Skeletal muscle satellite cell (primary cell): ENCODE measurements at regions not wholly inside any gene's neighbourhood (a gene's known extent, or its start where the extent isn't known, plus 50 kb on each side); places are given as distances from the start of the nearest gene placed in this dataset.
A peak's percentile ranks its signal among the peaks of the same experiment; 100 is the strongest.

Experiments used
- H3K27me3 ChIP-seq: 2 replicates; pipeline ENCODE4 v1.7.0; 2013; ENCODE audit warnings: low read length; ENCODE audit not compliant: control insufficient read depth, insufficient read depth
- H3K36me3 ChIP-seq: 2 replicates; pipeline ENCODE4 v1.7.0; 2013; ENCODE audit warnings: mild to moderate bottlenecking, control low read depth, low read length; ENCODE audit not compliant: insufficient read depth
- H3K4me1 ChIP-seq: 2 replicates; pipeline ENCODE4 v1.7.0; 2013; ENCODE audit warnings: low read length; ENCODE audit not compliant: control insufficient read depth, insufficient read depth
- H3K4me2 ChIP-seq: 2 replicates; pipeline ENCODE4 v1.7.0; 2013; ENCODE audit warnings: mild to moderate bottlenecking, low read length
- H3K4me3 ChIP-seq: 2 replicates; pipeline ENCODE4 v1.7.0; 2013; ENCODE audit warnings: low read length
- H3K9ac ChIP-seq: 2 replicates; pipeline ENCODE4 v1.7.0; 2013; ENCODE audit warnings: mild to moderate bottlenecking, low read depth, low read length, moderate library complexity
- H3K9me3 ChIP-seq: replicated peaks from 2 replicates; pipeline ENCODE4 v1.7.0; 2013; ENCODE audit warnings: mild to moderate bottlenecking, control low read depth, low read length

DNA sequence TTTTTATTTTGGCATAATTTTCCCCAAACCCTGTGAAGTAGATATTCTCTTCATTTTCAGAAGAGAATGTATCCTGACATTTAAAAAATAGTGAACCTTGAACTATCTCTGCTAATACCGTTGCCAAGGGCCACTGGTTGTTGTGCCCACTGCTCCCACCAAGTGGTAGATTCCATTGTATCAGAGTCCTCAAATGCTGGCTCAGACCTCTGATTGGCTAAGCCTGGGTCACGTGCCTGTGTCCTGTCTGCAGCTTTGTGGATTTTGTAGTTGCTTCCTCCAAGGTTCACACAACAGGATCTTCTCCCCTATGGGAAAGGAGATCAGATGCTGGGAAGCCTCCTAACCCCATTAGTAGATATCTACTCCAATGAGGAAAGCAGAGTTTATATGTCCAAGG, 104.8 kb upstream of the CASK start:
- Histone ChIP-seq H3K36me3 (no peaks in the 10 kb centered on the region), H3K27me3 (peaks cover 5% of the 10 kb centered on the region), H3K9me3 (no peaks in the 10 kb centered on the region), H3K4me3 (no peak overlapping the region), H3K4me2 (no peak overlapping the region), H3K4me1 (no peaks in the 10 kb centered on the region), H3K9ac (no peak overlapping the region)

DNA sequence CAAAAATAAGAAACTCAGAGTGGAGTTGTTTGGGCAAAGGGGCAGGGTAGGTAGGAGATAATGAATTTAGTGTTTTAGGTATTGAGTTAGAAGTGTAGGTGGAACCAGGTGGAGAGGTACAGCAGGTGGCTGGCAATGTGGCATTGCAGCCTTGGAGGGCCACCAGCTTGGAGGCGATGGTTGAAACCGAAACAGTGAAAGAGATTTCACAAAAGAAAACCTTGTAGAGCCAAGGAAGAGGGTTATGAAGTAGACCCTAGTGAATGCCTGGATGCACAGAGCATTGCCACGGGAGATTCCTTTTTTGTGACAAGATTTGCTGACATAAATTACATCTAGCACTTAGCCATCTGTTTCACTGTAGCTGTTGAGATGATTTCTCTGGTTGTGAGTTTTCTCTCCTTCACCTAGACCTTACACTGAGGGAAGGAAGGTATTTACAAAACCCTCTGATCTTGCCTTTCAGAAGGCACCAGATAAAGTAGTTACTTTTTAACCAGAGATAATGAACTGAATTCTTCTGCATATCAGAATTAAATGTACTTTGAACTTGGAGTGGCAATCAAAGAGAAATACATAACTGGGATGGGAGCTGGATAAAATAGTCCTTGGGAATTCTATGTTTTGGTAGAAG, 104.1 kb upstream of the CASK start:
- H3K4me2 ChIP-seq, result no peak overlapping the region
- no peaks in the 10 kb centered on the region for H3K4me1 ChIP-seq
- peaks cover 5% of the 10 kb centered on the region for H3K27me3 ChIP-seq
- H3K9me3 ChIP-seq, result no peaks in the 10 kb centered on the region
- no peaks in the 10 kb centered on the region for H3K36me3 ChIP-seq
- no peak overlapping the region for H3K9ac ChIP-seq
- no peak overlapping the region for H3K4me3 ChIP-seq

DNA sequence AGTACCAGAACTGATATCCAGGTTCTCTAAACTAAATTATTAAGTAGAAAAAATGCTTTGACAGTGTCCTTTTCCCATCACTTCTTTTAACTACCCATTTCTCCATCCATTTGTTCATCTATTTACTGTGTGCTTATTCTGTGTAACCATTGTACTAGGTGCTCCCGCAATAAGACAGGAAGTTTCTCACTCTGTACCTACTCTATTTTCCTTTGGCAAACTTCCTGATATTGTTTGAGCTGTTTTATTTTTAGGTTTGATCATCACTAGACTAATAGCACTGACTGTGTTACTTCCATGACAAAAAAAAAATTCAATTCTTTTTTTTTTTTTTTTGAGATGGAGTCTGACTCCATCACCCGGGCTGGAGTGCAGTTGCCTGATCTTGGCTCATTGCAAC, 102.5 kb upstream of the CASK start:
- Histone ChIP-seq H3K9ac (no peak overlapping the region), H3K36me3 (no peaks in the 10 kb centered on the region), H3K9me3 (no peaks in the 10 kb centered on the region), H3K4me3 (no peak overlapping the region), H3K27me3 (peaks cover 5% of the 10 kb centered on the region), H3K4me2 (no peak overlapping the region), H3K4me1 (no peaks in the 10 kb centered on the region)

DNA sequence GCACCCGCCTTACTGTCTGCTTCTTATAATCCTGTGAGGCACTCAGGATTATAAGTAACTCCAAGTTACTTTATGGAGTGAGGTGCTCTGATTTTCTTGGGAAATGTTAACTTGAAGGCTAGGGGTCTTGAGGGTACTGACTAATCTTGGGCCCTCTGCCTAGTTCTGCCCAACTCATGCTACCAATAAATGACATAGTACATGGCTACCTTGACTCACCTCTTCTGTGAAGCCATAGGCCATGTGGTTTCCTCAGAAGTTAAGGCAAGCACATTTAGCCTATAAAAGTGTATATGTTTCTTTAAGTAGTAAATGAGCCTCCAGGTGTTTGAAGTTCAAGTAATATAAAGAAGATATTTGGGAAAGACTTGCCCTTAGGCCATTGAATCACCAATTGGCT, 99.8 kb upstream of the CASK start:
- Histone ChIP-seq H3K36me3 (no peaks in the 10 kb centered on the region), H3K4me2 (no peak overlapping the region), H3K4me1 (no peaks in the 10 kb centered on the region), H3K4me3 (no peak overlapping the region), H3K9ac (no peak overlapping the region), H3K9me3 (no peaks in the 10 kb centered on the region), H3K27me3 (peaks cover 5% of the 10 kb centered on the region)

DNA sequence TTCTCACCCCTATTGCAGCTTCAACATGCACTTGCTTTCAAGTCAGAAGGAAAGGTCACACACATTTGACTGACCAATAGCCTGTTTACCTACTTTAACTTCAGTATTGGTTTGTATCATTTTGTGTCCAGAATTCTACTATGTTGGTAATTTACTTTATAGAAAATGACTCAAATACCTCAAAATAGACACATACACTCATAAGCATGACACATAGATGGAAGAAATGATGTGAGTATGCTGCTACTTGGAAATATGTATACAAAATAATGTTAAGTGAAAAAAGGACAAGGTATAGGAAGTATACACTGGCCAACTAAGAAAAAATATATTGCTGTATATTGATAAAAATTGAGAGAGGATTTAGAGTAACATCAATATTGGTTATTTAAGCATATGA, 98.8 kb upstream of the CASK start:
- Histone ChIP-seq H3K4me1 (no peaks in the 10 kb centered on the region), H3K9ac (no peak overlapping the region), H3K27me3 (peaks cover 5% of the 10 kb centered on the region), H3K9me3 (no peaks in the 10 kb centered on the region), H3K4me2 (no peak overlapping the region), H3K4me3 (no peak overlapping the region), H3K36me3 (no peaks in the 10 kb centered on the region)

DNA sequence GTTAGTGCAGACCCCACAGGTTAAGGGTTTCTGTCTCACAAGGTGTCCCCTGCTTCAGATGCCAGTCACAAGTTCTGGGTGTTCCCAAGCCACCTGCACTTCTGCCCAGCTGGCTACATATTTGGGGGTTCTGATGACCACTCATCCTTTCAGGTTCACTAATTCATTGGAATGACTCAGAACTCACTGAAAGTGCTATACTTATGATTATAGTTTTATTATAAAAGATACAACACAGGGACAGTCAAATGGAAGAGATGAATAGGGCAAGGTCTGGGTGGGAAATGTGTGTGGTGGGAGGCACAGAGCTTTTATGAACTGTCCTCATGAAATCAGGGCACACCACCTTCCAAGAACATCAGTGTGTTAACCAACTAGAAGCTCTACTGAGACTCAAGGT, 97.7 kb upstream of the CASK start:
- Histone ChIP-seq H3K9ac (no peak overlapping the region), H3K4me3 (no peak overlapping the region), H3K9me3 (no peaks in the 10 kb centered on the region), H3K36me3 (no peaks in the 10 kb centered on the region), H3K4me1 (no peaks in the 10 kb centered on the region), H3K27me3 (peaks cover 5% of the 10 kb centered on the region), H3K4me2 (no peak overlapping the region)

DNA sequence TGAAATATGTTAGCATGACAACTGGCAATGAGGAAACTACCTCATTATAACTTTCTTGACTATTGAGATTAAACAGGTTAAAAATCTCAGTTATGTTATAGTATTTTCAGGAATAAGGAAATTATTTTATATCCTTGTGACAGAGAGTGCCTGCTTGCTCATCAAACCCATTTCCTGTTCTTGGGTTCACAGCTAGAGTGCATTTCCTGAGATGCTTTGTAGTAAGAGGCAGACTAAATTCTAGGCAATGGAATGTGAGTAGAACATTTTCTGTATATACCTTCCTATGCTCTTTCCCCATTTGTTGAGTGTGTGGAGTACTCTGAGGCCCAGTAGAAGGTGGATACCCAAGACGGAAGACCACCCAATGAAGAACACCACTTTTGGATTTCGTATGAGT, 96.9 kb upstream of the CASK start:
- no peaks in the 10 kb centered on the region for H3K9me3 ChIP-seq
- no peaks in the 10 kb centered on the region for H3K36me3 ChIP-seq
- no peak overlapping the region for H3K9ac ChIP-seq
- no peak overlapping the region for H3K4me2 ChIP-seq
- H3K27me3 ChIP-seq, result peaks cover under 1% of the 10 kb centered on the region
- no peaks in the 10 kb centered on the region for H3K4me1 ChIP-seq
- no peak overlapping the region for H3K4me3 ChIP-seq

DNA sequence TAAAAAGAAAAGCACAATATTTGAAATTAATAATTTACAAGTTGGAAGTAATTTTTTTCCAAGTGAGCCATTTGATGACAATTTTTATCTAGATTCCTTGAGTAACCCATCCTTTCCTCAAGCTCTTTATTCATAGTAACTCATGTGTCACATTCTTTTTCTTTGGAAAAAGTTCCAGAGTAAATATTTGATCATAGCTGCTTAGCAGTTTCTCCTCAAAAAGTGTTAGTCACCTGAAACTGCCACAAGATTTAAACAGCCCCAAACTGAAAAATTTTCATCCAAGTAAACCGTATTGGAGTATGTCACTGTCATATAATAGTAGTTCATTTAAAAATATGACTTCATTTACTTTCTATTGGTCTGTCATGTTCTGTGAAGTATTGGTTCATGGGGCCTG, 94.6 kb upstream of the CASK start:
- Histone ChIP-seq H3K36me3 (no peaks in the 10 kb centered on the region), H3K9me3 (no peaks in the 10 kb centered on the region), H3K9ac (no peak overlapping the region), H3K4me3 (no peak overlapping the region), H3K4me2 (no peak overlapping the region), H3K4me1 (no peaks in the 10 kb centered on the region), H3K27me3 (no peaks in the 10 kb centered on the region)

DNA sequence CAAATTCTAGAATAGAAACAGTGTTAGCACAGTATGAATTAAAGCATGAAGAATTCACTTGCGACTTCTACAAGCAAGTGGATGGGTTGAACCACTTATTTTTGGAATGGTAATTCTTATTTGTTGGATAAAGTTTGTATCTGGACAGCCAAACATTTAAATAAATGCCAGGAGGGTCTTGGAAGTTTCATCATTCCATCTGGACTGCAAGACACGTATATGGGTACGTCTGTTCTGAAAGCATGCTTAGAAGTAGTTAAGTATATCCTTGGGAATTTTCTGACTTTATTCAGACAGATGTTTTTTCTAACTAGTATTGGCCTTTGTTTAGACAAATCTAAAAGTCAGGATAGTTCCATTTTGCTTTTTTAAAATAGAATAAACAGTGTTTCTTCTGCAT, 77.5 kb upstream of the CASK start:
- H3K4me2 ChIP-seq, result no peak overlapping the region
- H3K27me3 ChIP-seq, result peaks cover 7% of the 10 kb centered on the region
- no peak overlapping the region for H3K9ac ChIP-seq
- no peaks in the 10 kb centered on the region for H3K4me1 ChIP-seq
- no peaks in the 10 kb centered on the region for H3K9me3 ChIP-seq
- H3K4me3 ChIP-seq, result no peak overlapping the region
- H3K36me3 ChIP-seq, result no peaks in the 10 kb centered on the region

DNA sequence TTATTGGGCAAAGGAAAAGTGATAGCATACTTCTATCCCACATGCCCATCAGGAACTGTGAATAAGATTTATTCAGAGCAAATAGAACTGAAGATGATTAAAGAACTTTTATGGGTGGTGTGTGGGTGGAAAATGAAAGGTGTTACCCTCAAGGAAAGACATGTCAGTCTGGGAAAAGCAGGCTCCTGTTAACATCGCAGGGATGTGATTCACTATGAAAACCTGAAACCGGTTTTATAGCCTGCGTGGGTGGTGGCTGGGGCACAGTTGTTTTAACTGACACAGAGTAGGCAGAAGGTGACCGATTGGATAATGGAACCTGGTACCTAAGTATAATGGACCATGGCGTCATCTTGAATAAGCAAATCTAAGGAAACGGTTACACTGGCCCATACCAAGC, 61.3 kb upstream of the CASK start:
- H3K4me3 ChIP-seq, result no peak overlapping the region
- no peaks in the 10 kb centered on the region for H3K27me3 ChIP-seq
- no peak overlapping the region for H3K9ac ChIP-seq
- peaks cover 10% of the 10 kb centered on the region for H3K4me1 ChIP-seq
- no peaks in the 10 kb centered on the region for H3K36me3 ChIP-seq
- H3K4me2 ChIP-seq, result peak overlapping the region; percentile 46
- H3K9me3 ChIP-seq, result no peaks in the 10 kb centered on the region

DNA sequence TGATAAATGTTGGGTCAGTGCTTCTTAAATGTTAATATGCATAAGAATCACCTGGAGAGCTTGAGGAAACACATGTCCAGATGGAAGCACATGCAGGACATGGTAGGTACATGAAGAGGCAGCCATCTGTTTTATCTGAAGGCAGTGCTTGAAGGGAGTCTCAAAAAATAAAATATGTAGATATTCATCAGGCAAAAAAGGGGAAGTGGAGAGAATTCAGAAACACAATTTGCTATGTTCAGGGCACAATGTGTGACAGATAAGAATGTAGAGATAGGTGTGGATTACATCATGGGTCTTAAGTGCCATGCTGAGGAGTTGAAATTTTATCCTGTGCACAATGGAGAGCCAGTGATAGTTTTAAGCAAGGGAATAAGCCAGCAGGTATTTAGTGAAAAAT, 59.6 kb upstream of the CASK start:
- H3K36me3 ChIP-seq, result no peaks in the 10 kb centered on the region
- H3K27me3 ChIP-seq, result no peaks in the 10 kb centered on the region
- no peak overlapping the region for H3K4me2 ChIP-seq
- H3K4me1 ChIP-seq, result peaks cover 10% of the 10 kb centered on the region
- H3K4me3 ChIP-seq, result no peak overlapping the region
- no peaks in the 10 kb centered on the region for H3K9me3 ChIP-seq
- H3K9ac ChIP-seq, result no peak overlapping the region

DNA sequence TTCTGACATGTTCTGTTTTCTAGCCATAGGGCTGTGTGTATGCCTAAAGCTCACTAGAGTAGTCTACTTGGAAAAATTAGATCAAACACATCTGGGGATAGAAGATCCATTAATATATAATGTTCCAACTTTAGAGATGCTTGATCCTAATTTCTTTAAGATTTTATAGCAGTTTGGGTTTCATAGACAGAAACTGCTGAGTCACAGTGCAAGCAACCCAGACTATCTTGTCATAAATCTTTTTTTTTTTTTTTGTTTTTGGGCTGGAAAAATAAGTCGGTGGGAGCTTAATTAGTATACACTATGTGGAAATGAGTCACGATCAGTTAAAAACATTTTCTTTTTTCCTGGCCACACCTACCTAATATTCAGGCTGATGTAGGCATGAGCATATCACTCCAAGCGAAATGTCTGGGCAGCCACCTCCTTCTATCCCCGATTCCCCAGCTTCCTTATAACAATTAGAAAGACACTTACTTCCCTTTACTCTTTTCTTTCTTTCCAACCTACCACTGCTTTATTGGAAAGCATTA, 58.2 kb upstream of the CASK start:
- H3K4me2 ChIP-seq, result no peak overlapping the region
- H3K27me3 ChIP-seq, result peaks cover 3% of the 10 kb centered on the region
- no peak overlapping the region for H3K4me3 ChIP-seq
- no peaks in the 10 kb centered on the region for H3K9me3 ChIP-seq
- no peaks in the 10 kb centered on the region for H3K36me3 ChIP-seq
- peaks cover 10% of the 10 kb centered on the region for H3K4me1 ChIP-seq
- no peak overlapping the region for H3K9ac ChIP-seq
